WTC11 (cell line): ENCODE measurements at regions not wholly inside any gene's neighbourhood (a gene's known extent, or its start where the extent isn't known, plus 50 kb on each side); places are given as distances from the start of the nearest gene placed in this dataset.

ENCODE experiments used
- CTCF ChIP-seq: fragments of 200-600 bp; IDR thresholded peaks from 2 replicates; pipeline ENCODE4 v1.8.0; 2022; ENCODE audit warnings: antibody characterized with exemption
- ESRRA ChIP-seq: sonication (generic); formaldehyde crosslinking; IDR thresholded peaks from 2 replicates; pipeline ENCODE4 v1.8.1; 2022; ENCODE audit warnings: mild to moderate bottlenecking, missing genetic modification reagents, borderline replicate concordance
- GABPB1 ChIP-seq: sonication (generic); formaldehyde crosslinking; IDR thresholded peaks from 2 replicates; pipeline ENCODE4 v1.8.1; 2023; ENCODE audit warnings: mild to moderate bottlenecking, missing genetic modification reagents
- MAX ChIP-seq: sonication (generic); formaldehyde crosslinking; IDR thresholded peaks from 2 replicates; pipeline ENCODE4 v1.8.0; 2022; ENCODE audit warnings: mild to moderate bottlenecking, missing genetic modification reagents
- TCF7 ChIP-seq: sonication (generic); formaldehyde crosslinking; IDR thresholded peaks from 2 replicates; pipeline ENCODE4 v1.8.0; 2022; ENCODE audit warnings: mild to moderate bottlenecking, low read depth, missing genetic modification reagents, moderate library complexity

GRCh38 chr4:158006990-158007389, 165.8 kb downstream of the GASK1B start:
- TF ChIP-seq CTCF, result no peak
- TF ChIP-seq GABPB1 (CRISPR knock-in tag), result no peak
- no peak for TF ChIP-seq MAX (CRISPR knock-in tag)
- TF ChIP-seq ESRRA (CRISPR knock-in tag), result no peak
- TF ChIP-seq TCF7, result no peak
